ENCODE measurements at regions not wholly inside any gene's neighbourhood (a gene's known extent, or its start where the extent isn't known, plus 50 kb on each side); places are given as distances from the start of the nearest gene placed in this dataset.

DNA sequence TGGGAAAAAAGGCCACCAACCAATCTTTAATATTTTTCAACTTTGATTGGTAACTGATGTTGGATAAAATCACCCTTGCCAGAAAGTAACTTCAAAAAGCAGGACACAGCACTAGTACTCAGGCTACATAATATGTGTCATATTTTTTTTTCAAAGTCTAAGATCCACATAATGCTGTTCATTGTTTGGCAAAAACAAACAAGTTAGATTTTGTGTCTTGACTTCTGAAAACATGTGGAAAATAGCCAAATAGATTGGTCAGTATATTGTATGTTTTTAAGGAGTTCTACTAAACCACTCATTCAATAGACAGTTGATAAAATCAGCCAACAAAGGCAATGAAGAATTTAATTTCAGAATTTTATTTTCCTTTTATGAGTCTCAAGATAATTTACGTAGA, 111.7 kb upstream of the CCDC54 start:
- ATAC-seq (no peak), DNase-seq (no peak)

GRCh38 chr3:107268469-107268868, 108.8 kb upstream of the CCDC54 start:
- ATAC-seq (no peak), DNase-seq (no peak)

DNA sequence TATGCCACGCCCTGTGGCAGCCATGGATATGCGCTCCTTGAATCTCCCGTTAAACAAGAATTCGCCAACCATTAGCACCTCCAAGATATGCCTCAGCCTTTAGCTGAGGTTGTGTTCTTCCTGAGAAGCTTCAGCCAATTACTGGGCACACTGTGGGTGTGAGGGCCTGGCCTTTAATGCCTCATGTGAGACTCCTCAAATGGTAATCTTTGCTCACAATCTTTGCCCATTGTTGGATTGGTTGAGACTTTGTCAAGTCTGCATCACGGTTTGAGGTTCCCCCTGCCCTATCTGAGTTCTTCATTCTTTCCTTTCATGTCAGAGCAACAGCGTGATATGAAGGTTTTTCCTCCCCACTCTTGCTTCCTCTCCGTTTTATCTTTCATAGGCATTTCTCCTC, 108.1 kb upstream of the CCDC54 start:
- peak; percentile 23 for ATAC-seq
- no peak for DNase-seq

DNA sequence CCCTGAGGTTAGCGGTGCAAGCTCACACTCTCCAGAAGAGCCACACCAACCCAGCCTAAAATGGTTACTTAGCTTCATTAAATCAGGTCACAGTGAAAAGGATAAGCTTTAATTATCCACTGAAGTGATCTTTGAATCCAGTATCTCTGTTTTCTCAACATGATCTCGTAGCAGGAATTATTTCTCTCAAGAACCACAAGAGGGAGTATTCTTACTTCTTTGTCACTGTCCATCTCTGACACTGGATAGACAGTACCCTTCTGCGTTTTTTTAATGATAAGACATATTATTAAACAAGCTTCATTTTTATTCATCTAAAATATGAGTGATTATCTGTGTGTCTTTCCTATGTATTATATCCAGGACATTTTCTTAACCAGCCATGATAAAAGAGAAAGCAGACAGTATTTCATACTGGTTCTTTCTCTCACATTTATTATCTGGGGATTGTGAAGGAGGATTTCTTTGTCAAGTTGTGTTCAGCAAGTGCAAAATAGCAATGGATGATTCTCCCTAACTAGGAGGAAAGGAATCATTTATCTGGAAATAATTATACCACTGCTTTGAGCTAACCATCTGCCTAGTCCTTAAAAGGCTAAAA, 105.4 kb upstream of the CCDC54 start:
- DNase-seq = no peak
- no peak for ATAC-seq

DNA sequence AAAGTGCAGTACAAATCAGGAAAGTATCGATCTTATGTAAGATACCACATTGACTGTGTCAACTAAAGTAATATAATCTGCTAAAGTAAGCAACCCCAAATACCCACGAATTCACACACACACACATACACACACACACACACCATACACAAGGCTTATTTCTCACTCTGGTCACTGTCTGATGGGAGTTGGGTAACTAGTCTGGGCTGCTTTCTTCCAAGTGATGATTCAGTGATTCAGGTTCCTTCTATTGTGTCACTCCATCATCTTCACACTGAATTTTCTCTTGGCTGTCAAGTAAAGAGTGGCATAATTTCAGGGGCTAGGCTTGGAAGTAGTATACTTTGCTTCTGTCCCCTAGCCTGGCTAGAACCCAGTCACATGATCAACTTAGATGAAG, 104.8 kb upstream of the CCDC54 start:
- DNase-seq (no peak), ATAC-seq (no peak)

- DNase-seq (no peak), ATAC-seq (no peak)
Measured at GRCh38 chr3:107272885-107273284, 104.4 kb upstream of the CCDC54 start.

GRCh38 chr3:107273771-107274170, 103.5 kb upstream of the CCDC54 start:
- DNase-seq (no peak), ATAC-seq (no peak)

DNA sequence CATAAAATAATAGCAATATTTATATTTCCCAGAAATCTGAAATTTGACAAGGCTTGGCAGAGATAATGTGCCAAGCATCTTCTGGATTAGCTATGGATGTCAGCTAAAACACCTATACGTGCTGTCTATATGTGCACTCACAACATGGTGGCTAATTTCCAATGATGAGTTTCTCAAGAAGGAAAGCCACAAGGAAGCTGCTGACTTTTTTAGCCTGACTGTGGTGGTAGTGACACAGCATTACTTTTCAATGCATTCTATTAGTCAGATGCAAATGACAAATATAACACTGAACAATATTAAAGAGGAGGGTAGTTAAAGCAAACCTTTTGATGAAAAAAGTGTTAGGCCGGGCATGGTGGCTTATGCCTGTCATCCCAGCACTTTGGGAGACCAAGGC, 101.7 kb upstream of the CCDC54 start:
- ATAC-seq = no peak
- no peak for DNase-seq

DNA sequence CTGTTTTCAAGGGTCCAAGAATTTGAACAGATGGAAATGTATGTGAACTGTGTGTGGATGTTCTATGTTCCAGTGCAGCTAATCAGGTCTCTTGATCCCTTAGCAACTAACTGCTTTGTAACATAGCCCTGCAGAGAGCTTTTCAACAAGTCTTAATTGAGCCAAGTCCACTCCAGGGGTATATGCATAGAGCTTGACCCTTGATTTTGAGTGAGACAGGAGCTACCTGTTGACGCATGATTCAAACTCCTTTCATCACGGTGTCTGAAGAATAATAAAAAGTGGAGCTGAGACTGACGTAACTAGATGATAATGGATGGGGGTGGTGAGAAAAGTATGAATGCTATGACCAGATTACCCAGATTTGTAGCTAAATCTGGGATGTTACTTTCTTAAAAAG, 93.3 kb upstream of the CCDC54 start:
- ATAC-seq = no peak
- no peak for DNase-seq

GRCh38 chr3:107284612-107285011, 92.6 kb upstream of the CCDC54 start:
- no peak for ATAC-seq
- no peak for DNase-seq

DNA sequence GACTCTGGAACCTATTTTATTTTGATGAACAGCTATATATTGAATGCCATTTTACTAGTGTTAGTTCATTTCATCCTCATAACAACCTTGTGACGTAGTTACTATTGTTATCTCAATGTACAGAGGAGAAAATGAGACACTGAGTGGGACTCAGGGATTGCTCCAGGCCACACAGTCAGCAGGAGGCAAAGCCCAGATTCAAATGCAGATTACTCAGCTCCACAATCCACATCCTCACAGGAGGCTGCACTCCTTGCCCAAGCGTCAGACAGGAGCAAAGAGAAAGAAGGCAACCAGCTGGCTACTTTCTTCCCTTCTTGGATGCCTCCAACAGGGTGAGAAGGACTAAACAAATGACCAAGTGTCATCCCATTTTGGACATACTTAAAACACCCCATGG, 92.0 kb upstream of the CCDC54 start:
- DNase-seq = no peak

DNA sequence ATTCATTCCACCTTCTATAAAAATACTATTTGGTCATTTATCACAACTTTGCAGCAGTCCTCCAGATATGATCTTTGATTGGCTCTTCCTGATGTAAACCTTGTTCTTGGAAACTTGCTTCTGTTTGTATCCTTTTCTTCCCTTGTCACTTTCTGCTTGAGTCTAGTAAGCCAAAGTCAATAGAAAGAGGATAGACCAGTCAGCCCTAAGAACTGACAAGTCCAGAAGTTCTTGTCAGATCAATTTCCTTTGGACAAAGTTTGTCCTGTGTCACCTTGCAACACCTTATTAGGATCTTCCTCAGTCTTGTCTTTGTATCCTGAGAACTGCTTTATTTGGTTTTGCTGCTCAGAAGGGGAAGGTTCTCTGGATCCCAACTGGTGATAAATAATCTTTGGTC, 87.9 kb upstream of the CCDC54 start:
- no peak for ATAC-seq
- no peak for DNase-seq

More for the DNA sequence above, 92.0 kb upstream of the CCDC54 start:
- no peak for ATAC-seq

DNA sequence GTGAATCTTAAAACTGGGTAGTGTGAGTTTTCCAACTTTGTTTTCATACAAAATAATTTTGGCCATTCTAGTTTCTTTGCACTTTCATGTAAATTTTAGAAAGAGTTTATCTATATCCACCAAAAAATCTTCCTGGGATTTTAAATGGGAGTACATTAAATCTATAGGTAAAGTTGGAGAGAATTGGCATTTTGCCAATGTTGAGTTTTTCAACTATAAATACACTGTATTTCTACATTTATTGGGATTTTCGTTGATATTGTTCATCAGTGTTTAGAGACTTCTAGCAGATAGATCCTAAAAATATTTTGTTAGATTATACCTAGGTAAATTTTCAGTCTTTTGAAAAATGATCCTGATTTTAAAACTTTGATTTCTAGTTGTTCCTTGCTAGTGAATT, 83.1 kb upstream of the CCDC54 start:
- ATAC-seq (no peak), DNase-seq (no peak)

DNA sequence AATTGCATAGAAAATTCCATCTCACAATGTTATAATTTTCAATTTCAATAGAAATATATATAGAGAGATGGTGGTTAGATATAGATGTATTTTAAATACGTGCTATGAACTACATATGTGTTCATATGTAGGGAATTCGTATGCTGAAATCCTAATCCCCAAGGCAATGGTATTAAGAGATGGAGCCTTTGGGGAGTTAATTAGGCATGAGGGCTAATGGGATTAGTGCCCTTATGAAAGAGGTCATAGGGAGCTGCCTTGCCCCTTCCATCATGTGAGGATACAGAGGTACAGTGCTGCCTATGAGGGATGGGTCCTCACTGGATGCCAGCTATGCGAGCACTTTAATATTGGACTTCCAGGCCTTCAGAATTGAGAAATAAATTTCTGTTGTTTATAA, 79.6 kb upstream of the CCDC54 start:
- no peak for ATAC-seq
- no peak for DNase-seq

DNA sequence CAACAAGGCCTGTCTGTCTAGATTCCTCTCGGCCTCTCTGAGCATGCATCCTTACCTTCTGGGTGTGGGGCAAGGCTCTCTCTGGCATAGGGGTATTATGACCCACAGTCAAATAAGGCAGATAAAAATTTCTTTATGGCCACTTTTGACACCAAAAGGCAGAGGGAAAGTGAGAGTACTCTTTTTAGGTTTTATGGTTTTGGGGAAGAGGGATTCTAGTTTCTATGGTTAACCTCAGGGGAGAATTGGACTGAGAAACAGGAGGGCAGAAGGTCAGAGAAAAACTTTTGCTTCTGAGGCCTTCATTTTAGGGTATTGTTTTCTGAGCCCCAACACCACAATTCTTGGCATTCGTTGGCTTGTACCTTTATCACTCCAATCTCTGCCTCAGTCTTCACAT, 70.0 kb upstream of the CCDC54 start:
- DNase-seq (no peak), ATAC-seq (no peak)

- ATAC-seq (no peak), DNase-seq (no peak)
Measured at GRCh38 chr3:107308716-107309115, 68.5 kb upstream of the CCDC54 start.

DNA sequence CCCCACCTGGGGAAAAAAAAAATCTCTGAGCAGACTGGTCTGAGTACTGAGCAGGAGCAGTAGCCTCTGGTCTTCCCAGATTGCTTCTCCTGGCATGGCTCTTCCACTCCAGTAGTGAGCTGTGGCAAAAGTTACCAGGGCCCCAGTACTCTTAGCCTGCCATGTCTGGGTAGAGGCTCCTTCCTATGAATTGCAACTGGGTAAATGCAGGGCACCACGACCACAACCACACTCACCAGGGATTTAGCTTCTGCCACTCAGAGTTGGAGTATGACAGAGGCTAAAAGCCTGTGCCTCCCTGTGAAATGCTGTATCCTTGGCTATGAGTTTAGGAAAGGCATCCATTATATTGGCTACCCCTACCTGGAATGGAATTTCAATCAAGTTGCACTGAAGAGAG, 67.9 kb upstream of the CCDC54 start:
- DNase-seq = no peak
- no peak for ATAC-seq

- DNase-seq (no peak), ATAC-seq (no peak)
Measured at GRCh38 chr3:107313711-107314110, 63.5 kb upstream of the CCDC54 start.

- ATAC-seq (no peak), DNase-seq (no peak)
Measured at GRCh38 chr3:107315141-107315540, 62.1 kb upstream of the CCDC54 start.

- no peak for ATAC-seq
- no peak for DNase-seq
Measured at GRCh38 chr3:107323723-107324122, 53.5 kb upstream of the CCDC54 start.

- no peak for ATAC-seq
- no peak for DNase-seq
Measured at GRCh38 chr3:107325446-107325845, 51.8 kb upstream of the CCDC54 start.
